Keratinocyte (primary cell): ENCODE measurements at regions not wholly inside any gene's neighbourhood (a gene's known extent, or its start where the extent isn't known, plus 50 kb on each side); places are given as distances from the start of the nearest gene placed in this dataset.
A peak's percentile ranks its signal among the peaks of the same experiment; 100 is the strongest.

Experiments used
- DNase-seq: peaks from one replicate; pipeline ENCODE4 v3.0.0-alpha.2; 2011; ENCODE audit warnings: low read depth, missing footprints, low spot score
- FAIRE-seq: peaks from 2 replicates; lab custom pipeline; 2011; peaks lifted over from hg19 to GRCh38; lab: Jason Lieb, UNC
- H2AFZ ChIP-seq: 2 replicates; pipeline ENCODE4 v1.6.0; 2012; ENCODE audit warnings: low read length, control low read depth, inconsistent platforms; ENCODE audit not compliant: control insufficient read depth
- H3K27ac ChIP-seq: 2 replicates; pipeline ENCODE4 v1.5.1; 2011; ENCODE audit warnings: low read length; ENCODE audit not compliant: control insufficient read depth, insufficient read depth
- H3K27me3 ChIP-seq: 3 replicates; pipeline ENCODE4 v1.6.0; 2011; ENCODE audit warnings: low read length; ENCODE audit not compliant: control insufficient read depth, insufficient read depth; ENCODE audit errors: extremely low read depth
- H3K36me3 ChIP-seq, 2 experiments: 2 replicates in 1 of 2; 3 replicates in 1 of 2; pipeline ENCODE4 v1.5.1; 2011; ENCODE audit warnings: low read length in 2 of 2, mild to moderate bottlenecking in 1 of 2; ENCODE audit not compliant: control insufficient read depth in 2 of 2, insufficient read depth in 2 of 2; ENCODE audit errors: extremely low read depth in 1 of 2
- H3K4me1 ChIP-seq: 3 replicates; pipeline ENCODE4 v1.5.1; 2011; ENCODE audit warnings: low read length; ENCODE audit not compliant: control insufficient read depth, insufficient read depth; ENCODE audit errors: extremely low read depth
- H3K4me2 ChIP-seq: 3 replicates; pipeline ENCODE4 v1.6.0; 2011; ENCODE audit warnings: low read depth, low read length; ENCODE audit not compliant: control insufficient read depth, insufficient read depth; ENCODE audit errors: extremely low read depth
- H3K4me3 ChIP-seq, 3 experiments: fragments of 200-600 bp in 1 of 3; sonication (generic) in 1 of 3; 2 replicates in 2 of 3; 3 replicates in 1 of 3; pipeline ENCODE4 v1.5.1; 2011 to 2016; ENCODE audit warnings: low read length in 3 of 3, mild to moderate bottlenecking in 3 of 3, control low read depth in 2 of 3, inconsistent platforms in 1 of 3, low read depth in 1 of 3, mixed read lengths in 1 of 3, mixed run types in 1 of 3, moderate library complexity in 1 of 3; ENCODE audit not compliant: control insufficient read depth in 2 of 3, insufficient read depth in 2 of 3; ENCODE audit errors: extremely low read depth in 1 of 3
- H3K79me2 ChIP-seq: 2 replicates; pipeline ENCODE4 v1.6.0; 2012; ENCODE audit warnings: low read length; ENCODE audit not compliant: control insufficient read depth, insufficient read depth
- H3K9ac ChIP-seq: 3 replicates; pipeline ENCODE4 v1.6.0; 2011; ENCODE audit warnings: low read length; ENCODE audit not compliant: control insufficient read depth, insufficient read depth; ENCODE audit errors: extremely low read depth
- H3K9me1 ChIP-seq: 3 replicates; pipeline ENCODE4 v1.6.0; 2011; ENCODE audit warnings: low read length; ENCODE audit not compliant: control insufficient read depth, insufficient read depth; ENCODE audit errors: extremely low read depth
- H3K9me3 ChIP-seq: 2 replicates; pipeline ENCODE4 v1.5.1; 2012; ENCODE audit warnings: low read depth, low read length; ENCODE audit not compliant: control insufficient read depth
- H4K20me1 ChIP-seq: 3 replicates; pipeline ENCODE4 v1.6.0; 2011; ENCODE audit warnings: low read length; ENCODE audit not compliant: control insufficient read depth, insufficient read depth; ENCODE audit errors: extremely low read depth
- CTCF ChIP-seq, 3 experiments: IDR thresholded peaks in 1 of 3; conservative IDR thresholded peaks in 1 of 3; optimal IDR thresholded peaks in 1 of 3; 2 replicates in 2 of 3; 3 replicates in 1 of 3; pipeline versions ENCODE3 to v1.5.1; 2011; ENCODE audit warnings: low read length in 3 of 3, mild to moderate bottlenecking in 3 of 3, moderate library complexity in 2 of 3, control low read depth in 1 of 3, inconsistent platforms in 1 of 3; ENCODE audit not compliant: insufficient read depth in 2 of 3; ENCODE audit errors: extremely low read depth in 1 of 3
- EZH2 ChIP-seq: IDR thresholded peaks from one replicate; pipeline ENCODE4 v1.6.1; 2012; ENCODE audit warnings: inconsistent platforms, mild to moderate bottlenecking, low read length, moderate library complexity
- dilution Hi-C: fragments of 300-500 bp; cut with MboI; formaldehyde crosslinking; loops from one replicate; pipeline ENCODE4 v1.7.0; 2020; ENCODE audit warnings: low sequenced_read_pairs; ENCODE audit not compliant: extremely low pct_ligation_motif_present

GRCh38 chr2:212918336-212918735 is 233.1 kb downstream of the IKZF2 start:
- H3K27ac ChIP-seq: no peak overlapping the region
- H3K9me1 ChIP-seq: no peaks in the 10 kb centered on the region
- H3K9me3 ChIP-seq: no peaks in the 10 kb centered on the region
- H3K4me2 ChIP-seq: no peak overlapping the region
- no peaks in the 10 kb centered on the region for H3K36me3 ChIP-seq
- no peak for DNase-seq
- H3K9ac ChIP-seq: no peak overlapping the region
- no peak overlapping the region for H2AFZ ChIP-seq
- no peaks in the 10 kb centered on the region for H3K27me3 ChIP-seq
- no peak for FAIRE-seq
- no peaks in the 10 kb centered on the region for H3K79me2 ChIP-seq
- peaks cover 25% of the 10 kb centered on the region for H3K4me1 ChIP-seq
- dilution Hi-C loops: no loop called here
- H3K4me3 ChIP-seq: no peak overlapping the region
- no peak for TF ChIP-seq CTCF (optimal IDR thresholded peaks at IDR 0.05 in 1 of 3, IDR thresholded peaks at IDR 0.05 in 1 of 3, conservative IDR thresholded peaks at IDR 0.05 in 1 of 3; ENCODE audit: extremely low read depth in 1 of 3, insufficient read depth in 2 of 3, low read length in 3 of 3)
- TF ChIP-seq EZH2: no peak
- H4K20me1 ChIP-seq: no peaks in the 10 kb centered on the region

GRCh38 chr2:212915121-212915782 is 236.2 kb downstream of the IKZF2 start:
- peaks cover 36% of the 10 kb centered on the region for H3K4me1 ChIP-seq
- H3K9me1 ChIP-seq: no peaks in the 10 kb centered on the region
- H3K9me3 ChIP-seq: no peaks in the 10 kb centered on the region
- FAIRE-seq (peak; percentile 51), DNase-seq (no peak)
- dilution Hi-C loops: no loop called here
- no peak overlapping the region for H3K9ac ChIP-seq
- no peaks in the 10 kb centered on the region for H3K79me2 ChIP-seq
- TF ChIP-seq EZH2: no peak
- no peak for TF ChIP-seq CTCF (optimal IDR thresholded peaks at IDR 0.05 in 1 of 3, IDR thresholded peaks at IDR 0.05 in 1 of 3, conservative IDR thresholded peaks at IDR 0.05 in 1 of 3; ENCODE audit: extremely low read depth in 1 of 3, insufficient read depth in 2 of 3, low read length in 3 of 3)
- peak overlapping the region; percentile 65 for H2AFZ ChIP-seq
- H3K27me3 ChIP-seq: no peaks in the 10 kb centered on the region
- H3K36me3 ChIP-seq: no peaks in the 10 kb centered on the region
- H4K20me1 ChIP-seq: no peaks in the 10 kb centered on the region
- peak overlapping the region; percentile 19 for H3K4me2 ChIP-seq
- H3K4me3 ChIP-seq: no peak overlapping the region
- no peak overlapping the region for H3K27ac ChIP-seq
